Gastrocnemius medialis (tissue), 4 donors: ENCODE measurements at regions not wholly inside any gene's neighbourhood (a gene's known extent, or its start where the extent isn't known, plus 50 kb on each side); places are given as distances from the start of the nearest gene placed in this dataset.

Experiments
- POLR2A ChIP-seq, 2 donors: fragments of 450-650 bp; IDR thresholded peaks; one replicate each; pipeline ENCODE4 v1.6.1; 2017; ENCODE audit warnings: antibody characterized with exemption in 2 of 2, mild to moderate bottlenecking in 2 of 2, moderate library complexity in 2 of 2
- TF ChIP-seq, protein P1 (sequence below), 5 experiments: fragments of 450-650 bp in 3 of 5; fragments of 200-600 bp in 2 of 5; sonication (generic) in 2 of 5; IDR thresholded peaks in 4 of 5; conservative IDR thresholded peaks in 1 of 5; 1 replicate in 4 of 5; 2 replicates in 1 of 5; pipeline ENCODE4 v1.5.1; 2016 to 2019; ENCODE audit warnings: antibody characterized with exemption in 5 of 5, mild to moderate bottlenecking in 3 of 5, moderate library complexity in 3 of 5

DNA sequence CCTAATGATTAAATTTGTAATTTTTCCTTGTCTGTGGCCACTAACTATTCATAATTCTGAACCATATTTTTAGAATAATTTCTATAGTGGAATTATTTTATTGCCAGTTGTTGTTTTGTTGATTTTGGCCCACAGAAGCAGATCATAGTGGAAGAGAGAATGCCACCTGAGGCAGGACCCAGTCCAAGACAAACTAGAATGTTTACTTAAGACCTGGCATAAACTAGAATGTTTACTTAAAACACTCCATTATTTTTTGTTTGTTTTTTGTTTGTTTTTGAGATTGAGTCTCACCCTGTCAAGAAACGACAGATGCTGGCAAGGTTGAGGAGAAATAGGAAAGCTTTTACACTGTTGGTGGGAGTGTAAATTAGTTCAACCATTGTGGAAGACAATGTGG is 310.2 kb downstream of the MRPL39 start:
- TF ChIP-seq, protein P1, sequence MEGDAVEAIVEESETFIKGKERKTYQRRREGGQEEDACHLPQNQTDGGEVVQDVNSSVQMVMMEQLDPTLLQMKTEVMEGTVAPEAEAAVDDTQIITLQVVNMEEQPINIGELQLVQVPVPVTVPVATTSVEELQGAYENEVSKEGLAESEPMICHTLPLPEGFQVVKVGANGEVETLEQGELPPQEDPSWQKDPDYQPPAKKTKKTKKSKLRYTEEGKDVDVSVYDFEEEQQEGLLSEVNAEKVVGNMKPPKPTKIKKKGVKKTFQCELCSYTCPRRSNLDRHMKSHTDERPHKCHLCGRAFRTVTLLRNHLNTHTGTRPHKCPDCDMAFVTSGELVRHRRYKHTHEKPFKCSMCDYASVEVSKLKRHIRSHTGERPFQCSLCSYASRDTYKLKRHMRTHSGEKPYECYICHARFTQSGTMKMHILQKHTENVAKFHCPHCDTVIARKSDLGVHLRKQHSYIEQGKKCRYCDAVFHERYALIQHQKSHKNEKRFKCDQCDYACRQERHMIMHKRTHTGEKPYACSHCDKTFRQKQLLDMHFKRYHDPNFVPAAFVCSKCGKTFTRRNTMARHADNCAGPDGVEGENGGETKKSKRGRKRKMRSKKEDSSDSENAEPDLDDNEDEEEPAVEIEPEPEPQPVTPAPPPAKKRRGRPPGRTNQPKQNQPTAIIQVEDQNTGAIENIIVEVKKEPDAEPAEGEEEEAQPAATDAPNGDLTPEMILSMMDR (IDR thresholded peaks at IDR 0.05 in 4 of 5, conservative IDR thresholded peaks at IDR 0.05 in 1 of 5), result no peak
- TF ChIP-seq POLR2A (IDR thresholded peaks at IDR 0.05), result no peak
